Right renal pelvis (tissue), 4 donors: ENCODE measurements at regions not wholly inside any gene's neighbourhood (a gene's known extent, or its start where the extent isn't known, plus 50 kb on each side); places are given as distances from the start of the nearest gene placed in this dataset.
"Not testable (repeated sequence)": the region's sequence is repeated elsewhere in the genome, so short reads cannot be mapped to it uniquely, and the experiment has no call there.

Source experiments
- DNase-seq, 4 donors: peaks; one replicate each; pipeline ENCODE4 v3.0.0-alpha.2; 2013; ENCODE audit warnings: low read depth in 4 of 4, low spot score in 3 of 4, missing footprints in 1 of 4

GRCh38 chr4:27338530-27338929, 477.9 kb downstream of the STIM2 start:
- DNase-seq: no peak

GRCh38 chr4:27343411-27343810, 482.8 kb downstream of the STIM2 start:
- DNase-seq: peak in 2 of 4 donors; percentile 11 to 16

- no peak for DNase-seq
Measured at GRCh38 chr4:27350161-27350560, 489.5 kb downstream of the STIM2 start.

- no peak for DNase-seq
Measured at GRCh38 chr4:27357283-27357682, 496.6 kb downstream of the STIM2 start.

- no peak for DNase-seq
Measured at GRCh38 chr4:27358269-27358668, 497.6 kb downstream of the STIM2 start.

- no peak for DNase-seq
Measured at GRCh38 chr4:27360131-27360530, 499.5 kb downstream of the STIM2 start.

GRCh38 chr4:27360790-27361267, 500.2 kb downstream of the STIM2 start:
- no peak for DNase-seq

GRCh38 chr4:27364509-27364908, 503.9 kb downstream of the STIM2 start:
- DNase-seq: no peak

- no peak for DNase-seq
Measured at GRCh38 chr4:27366104-27366823, 505.6 kb downstream of the STIM2 start.

GRCh38 chr4:27368781-27369180, 508.1 kb downstream of the STIM2 start:
- DNase-seq: no peak

GRCh38 chr4:27381815-27382214, 521.2 kb downstream of the STIM2 start:
- DNase-seq: no peak

- no peak for DNase-seq
Measured at GRCh38 chr4:27387711-27388110, 527.1 kb downstream of the STIM2 start.

GRCh38 chr4:27397886-27398285, 537.2 kb downstream of the STIM2 start:
- DNase-seq: no peak

- no peak for DNase-seq
Measured at GRCh38 chr4:27398631-27399310, 538.1 kb downstream of the STIM2 start.

- DNase-seq: no peak
Measured at GRCh38 chr4:27407616-27408015, 547.0 kb downstream of the STIM2 start.

- DNase-seq: no peak
Measured at GRCh38 chr4:27412613-27413012, 552.0 kb downstream of the STIM2 start.

GRCh38 chr4:27414887-27415731, 554.5 kb downstream of the STIM2 start:
- peak in 1 of 4 donors; percentile 20 for DNase-seq

GRCh38 chr4:27428661-27429060, 568.0 kb downstream of the STIM2 start:
- no peak for DNase-seq

GRCh38 chr4:27429364-27429871, 568.8 kb downstream of the STIM2 start:
- no peak for DNase-seq

GRCh38 chr4:27442146-27442545, 581.5 kb downstream of the STIM2 start:
- no peak for DNase-seq

- DNase-seq: not testable (repeated sequence)
Measured at GRCh38 chr4:27442661-27443060, 582.0 kb downstream of the STIM2 start.
